ENCODE measurements at regions not wholly inside any gene's neighbourhood (a gene's known extent, or its start where the extent isn't known, plus 50 kb on each side); places are given as distances from the start of the nearest gene placed in this dataset.

GRCh38 chr1:18552631-18553030 lies 71.9 kb downstream of the KLHDC7A start:
- TF ChIP-seq, protein P1, sequence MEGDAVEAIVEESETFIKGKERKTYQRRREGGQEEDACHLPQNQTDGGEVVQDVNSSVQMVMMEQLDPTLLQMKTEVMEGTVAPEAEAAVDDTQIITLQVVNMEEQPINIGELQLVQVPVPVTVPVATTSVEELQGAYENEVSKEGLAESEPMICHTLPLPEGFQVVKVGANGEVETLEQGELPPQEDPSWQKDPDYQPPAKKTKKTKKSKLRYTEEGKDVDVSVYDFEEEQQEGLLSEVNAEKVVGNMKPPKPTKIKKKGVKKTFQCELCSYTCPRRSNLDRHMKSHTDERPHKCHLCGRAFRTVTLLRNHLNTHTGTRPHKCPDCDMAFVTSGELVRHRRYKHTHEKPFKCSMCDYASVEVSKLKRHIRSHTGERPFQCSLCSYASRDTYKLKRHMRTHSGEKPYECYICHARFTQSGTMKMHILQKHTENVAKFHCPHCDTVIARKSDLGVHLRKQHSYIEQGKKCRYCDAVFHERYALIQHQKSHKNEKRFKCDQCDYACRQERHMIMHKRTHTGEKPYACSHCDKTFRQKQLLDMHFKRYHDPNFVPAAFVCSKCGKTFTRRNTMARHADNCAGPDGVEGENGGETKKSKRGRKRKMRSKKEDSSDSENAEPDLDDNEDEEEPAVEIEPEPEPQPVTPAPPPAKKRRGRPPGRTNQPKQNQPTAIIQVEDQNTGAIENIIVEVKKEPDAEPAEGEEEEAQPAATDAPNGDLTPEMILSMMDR (IDR thresholded peaks at IDR 0.05; ENCODE audit: control extremely low read depth in 1 of 3, insufficient read depth in 1 of 3, low read depth in 1 of 3, low read length in 3 of 3) = no peak
- no peak for TF ChIP-seq YY1 (IDR thresholded peaks at IDR 0.05; ENCODE audit: low read depth, low read length)
